PC-3 (cell line): ENCODE measurements at regions not wholly inside any gene's neighbourhood (a gene's known extent, or its start where the extent isn't known, plus 50 kb on each side); places are given as distances from the start of the nearest gene placed in this dataset.

ENCODE experiments used
- ATAC-seq: fragments of 200-7000 bp; cut with Tn5 transposase; 2 replicates; pipeline ENCODE4 v1.9.1; 2020; ENCODE audit warnings: mild to moderate bottlenecking, moderate library complexity
- BruUV-seq: library from RNA; stranded (reverse); fragments of 400-500 nt; replicated peaks from 2 replicates; lab custom pipeline; 2021; lab: Mats Ljungman, UMichigan
- CTCF ChIA-PET: fragments of 300-600 bp; sonication (Branson Sonifier 250); formaldehyde crosslinking; loops from one replicate; lab custom pipeline; 2022; ENCODE audit warnings: antibody characterized with exemption; lab: Charles Lee
- POLR2A ChIA-PET: fragments of 300-600 bp; sonication (Branson Sonifier 250); formaldehyde crosslinking; loops from one replicate; lab custom pipeline; 2022; ENCODE audit warnings: antibody characterized with exemption; ENCODE audit not compliant: unreplicated experiment; lab: Charles Lee
- DNase-seq: peaks from one replicate; pipeline ENCODE4 v3.0.0-alpha.2; 2015
- H2AFZ ChIP-seq: fragments of 300-600 bp; sonication (generic); 2 replicates; pipeline ENCODE4 v1.6.0; 2016; ENCODE audit warnings: antibody characterized with exemption, low read length
- H3F3A ChIP-seq: fragments of 300-600 bp; sonication (generic); one replicate; pipeline ENCODE4 v1.6.0; 2017; ENCODE audit warnings: antibody characterized with exemption, low read length, control low read depth, mild to moderate bottlenecking; ENCODE audit not compliant: unreplicated experiment
- H3K27ac ChIP-seq: fragments of 300-600 bp; sonication (generic); 2 replicates; pipeline ENCODE4 v1.5.1; 2016; ENCODE audit warnings: mild to moderate bottlenecking, low read length
- H3K27me3 ChIP-seq: fragments of 300-600 bp; sonication (generic); 2 replicates; pipeline ENCODE4 v1.6.1; 2016; ENCODE audit warnings: low read length, mixed read lengths
- H3K36me3 ChIP-seq: fragments of 300-600 bp; sonication (generic); 2 replicates; pipeline ENCODE4 v1.6.1; 2016; ENCODE audit warnings: low read depth, mixed run types, low read length, mixed read lengths
- H3K4me1 ChIP-seq: fragments of 300-600 bp; sonication (generic); 2 replicates; pipeline ENCODE4 v1.5.1; 2016; ENCODE audit warnings: low read length; ENCODE audit not compliant: insufficient read depth
- H3K4me2 ChIP-seq: fragments of 300-600 bp; sonication (generic); 2 replicates; pipeline ENCODE4 v1.6.0; 2016; ENCODE audit warnings: low read length
- H3K4me3 ChIP-seq: fragments of 300-600 bp; sonication (generic); 2 replicates; pipeline ENCODE4 v1.5.1; 2016; ENCODE audit warnings: mild to moderate bottlenecking, low read length, mixed read lengths
- H3K79me2 ChIP-seq: fragments of 300-600 bp; sonication (generic); 2 replicates; pipeline ENCODE4 v1.6.1; 2017; ENCODE audit warnings: low read length, mixed read lengths
- H3K9ac ChIP-seq: fragments of 300-600 bp; sonication (generic); 2 replicates; pipeline ENCODE4 v1.6.0; 2016; ENCODE audit warnings: mild to moderate bottlenecking, low read length
- H3K9me2 ChIP-seq: fragments of 300-600 bp; sonication (generic); replicated peaks from 2 replicates; pipeline ENCODE4 v1.6.1; 2016; ENCODE audit warnings: mixed run types, low read length, mixed read lengths
- H3K9me3 ChIP-seq: fragments of 300-600 bp; sonication (generic); 2 replicates; pipeline ENCODE4 v1.6.1; 2016; ENCODE audit warnings: low read length, mixed read lengths
- H4K20me1 ChIP-seq: fragments of 300-600 bp; sonication (generic); 2 replicates; pipeline ENCODE4 v1.6.1; 2016; ENCODE audit warnings: low read length, mixed read lengths
- EZH2 ChIP-seq: fragments of 300-600 bp; sonication (generic); IDR thresholded peaks from one replicate; pipeline ENCODE4 v1.6.1; 2017; ENCODE audit warnings: antibody characterized with exemption, mild to moderate bottlenecking, low read length; ENCODE audit not compliant: unreplicated experiment
- EZH2phosphoT487 ChIP-seq: fragments of 300-600 bp; sonication (generic); IDR thresholded peaks from 2 replicates; pipeline ENCODE4 v1.6.1; 2018; ENCODE audit warnings: mild to moderate bottlenecking, antibody characterized with exemption, low read length, borderline replicate concordance
- intact Hi-C: fragments of 100-400 bp; cut with micrococcal nuclease; formaldehyde crosslinking; loops from 2 replicates; pipeline ENCODE4 v1.9.0; 2023
- TF ChIP-seq, protein P1 (sequence below): fragments of 300-600 bp; sonication (generic); conservative IDR thresholded peaks from 2 replicates; pipeline ENCODE4 v1.5.1; 2017; ENCODE audit warnings: antibody characterized with exemption, low read depth, mild to moderate bottlenecking, low read length

DNA sequence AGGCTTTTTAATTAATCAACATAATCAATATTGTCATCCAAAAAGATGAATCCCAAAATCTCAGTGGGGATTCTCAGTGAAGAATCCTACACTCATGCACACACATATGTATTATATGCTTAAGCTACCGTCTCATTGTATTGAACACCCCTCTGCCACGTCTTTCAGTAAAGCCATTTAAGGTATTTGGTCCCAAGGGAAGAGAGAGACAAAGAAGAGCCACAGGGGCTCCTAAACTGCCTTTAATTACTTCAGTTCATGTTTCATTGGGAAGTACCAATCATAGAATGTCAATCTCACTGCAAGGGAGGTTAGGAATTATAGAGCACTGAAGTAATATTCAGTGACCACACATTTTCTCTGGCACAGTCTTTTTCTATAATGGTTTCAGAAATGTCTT, 388.6 kb upstream of the NEGR1 start:
- H3K9me2 ChIP-seq: no peaks in the 10 kb centered on the region
- H3K4me2 ChIP-seq: no peak overlapping the region
- no peak overlapping the region for H3K27ac ChIP-seq
- H3K4me3 ChIP-seq: no peak overlapping the region
- H3K27me3 ChIP-seq: no peaks in the 10 kb centered on the region
- DNase-seq (no peak), ATAC-seq (no peak)
- intact Hi-C loops: no loop called here
- no peaks in the 10 kb centered on the region for H3K36me3 ChIP-seq
- TF ChIP-seq EZH2phosphoT487: no peak
- no peak for TF ChIP-seq EZH2
- TF ChIP-seq, protein P1, sequence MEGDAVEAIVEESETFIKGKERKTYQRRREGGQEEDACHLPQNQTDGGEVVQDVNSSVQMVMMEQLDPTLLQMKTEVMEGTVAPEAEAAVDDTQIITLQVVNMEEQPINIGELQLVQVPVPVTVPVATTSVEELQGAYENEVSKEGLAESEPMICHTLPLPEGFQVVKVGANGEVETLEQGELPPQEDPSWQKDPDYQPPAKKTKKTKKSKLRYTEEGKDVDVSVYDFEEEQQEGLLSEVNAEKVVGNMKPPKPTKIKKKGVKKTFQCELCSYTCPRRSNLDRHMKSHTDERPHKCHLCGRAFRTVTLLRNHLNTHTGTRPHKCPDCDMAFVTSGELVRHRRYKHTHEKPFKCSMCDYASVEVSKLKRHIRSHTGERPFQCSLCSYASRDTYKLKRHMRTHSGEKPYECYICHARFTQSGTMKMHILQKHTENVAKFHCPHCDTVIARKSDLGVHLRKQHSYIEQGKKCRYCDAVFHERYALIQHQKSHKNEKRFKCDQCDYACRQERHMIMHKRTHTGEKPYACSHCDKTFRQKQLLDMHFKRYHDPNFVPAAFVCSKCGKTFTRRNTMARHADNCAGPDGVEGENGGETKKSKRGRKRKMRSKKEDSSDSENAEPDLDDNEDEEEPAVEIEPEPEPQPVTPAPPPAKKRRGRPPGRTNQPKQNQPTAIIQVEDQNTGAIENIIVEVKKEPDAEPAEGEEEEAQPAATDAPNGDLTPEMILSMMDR: no peak
- POLR2A ChIA-PET: no interaction called here
- no peaks in the 10 kb centered on the region for H3K4me1 ChIP-seq
- CTCF ChIA-PET: no interaction called here
- BruUV-seq: no TSS peak
- H3K9ac ChIP-seq: no peak overlapping the region
- no peaks in the 10 kb centered on the region for H3F3A ChIP-seq
- H3K9me3 ChIP-seq: no peaks in the 10 kb centered on the region
- H2AFZ ChIP-seq: no peak overlapping the region
- no peaks in the 10 kb centered on the region for H4K20me1 ChIP-seq
- no peaks in the 10 kb centered on the region for H3K79me2 ChIP-seq

- Histone ChIP-seq H3K27ac (no peak overlapping the region), H4K20me1 (no peaks in the 10 kb centered on the region), H3K9ac (no peak overlapping the region), H3K27me3 (no peaks in the 10 kb centered on the region), H3K4me2 (no peak overlapping the region), H3K36me3 (no peaks in the 10 kb centered on the region), H2AFZ (no peak overlapping the region), H3K9me2 (no peaks in the 10 kb centered on the region), H3K4me3 (no peak overlapping the region), H3F3A (no peaks in the 10 kb centered on the region), H3K9me3 (no peaks in the 10 kb centered on the region), H3K79me2 (no peaks in the 10 kb centered on the region), H3K4me1 (peaks cover 8% of the 10 kb centered on the region; the same call in 1 of the 2 replicates)
- DNase-seq (peak; percentile 39), ATAC-seq (peak; percentile 78)
- BruUV-seq: no TSS peak
- no peak for TF ChIP-seq EZH2phosphoT487
- TF ChIP-seq, protein P1: no peak
- no peak for TF ChIP-seq EZH2
- POLR2A ChIA-PET: no interaction called here
- CTCF ChIA-PET: no interaction called here
- intact Hi-C loops: no loop called here
Observed at GRCh38 chr1:72662918-72663317, 380.6 kb upstream of the NEGR1 start.

DNA sequence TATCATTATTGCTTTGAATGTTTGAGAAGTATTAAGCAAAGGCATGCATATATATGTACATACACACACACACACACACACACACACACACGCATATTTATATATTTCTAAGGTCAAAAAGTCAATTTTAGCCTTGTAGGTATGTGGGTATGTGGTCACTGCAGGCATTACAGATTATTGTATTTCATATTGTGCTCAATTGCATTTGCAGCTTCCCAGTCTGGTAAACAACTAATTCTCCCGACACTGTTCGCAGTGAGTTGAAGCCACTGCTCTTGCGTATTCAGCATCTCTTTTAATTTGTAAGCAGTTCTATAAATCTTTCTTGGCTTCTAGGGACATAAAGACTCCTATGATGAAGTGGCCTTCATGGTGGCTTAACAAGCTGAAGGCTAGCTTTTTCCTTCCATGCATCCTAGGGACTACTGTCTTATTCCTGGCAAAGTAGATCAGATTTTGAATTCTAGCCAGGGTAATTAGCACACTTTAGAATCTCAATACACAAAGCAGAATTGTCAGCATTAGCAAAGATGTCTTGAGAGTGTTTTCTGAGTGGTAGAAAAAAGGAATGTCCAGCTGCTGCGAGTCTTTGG, 368.6 kb upstream of the NEGR1 start:
- TF ChIP-seq, protein P1: no peak
- Histone ChIP-seq H3K36me3 (no peaks in the 10 kb centered on the region), H3K27ac (no peak overlapping the region), H3F3A (no peaks in the 10 kb centered on the region), H2AFZ (no peak overlapping the region), H3K79me2 (no peaks in the 10 kb centered on the region), H3K9me3 (no peaks in the 10 kb centered on the region), H3K9ac (no peak overlapping the region), H3K4me3 (no peak overlapping the region), H3K9me2 (no peaks in the 10 kb centered on the region), H4K20me1 (no peaks in the 10 kb centered on the region), H3K27me3 (no peaks in the 10 kb centered on the region), H3K4me2 (no peak overlapping the region), H3K4me1 (peaks cover 13% of the 10 kb centered on the region)
- DNase-seq (no peak), ATAC-seq (no peak)
- CTCF ChIA-PET: no interaction called here
- no TSS peak for BruUV-seq
- intact Hi-C loops: no loop called here
- POLR2A ChIA-PET: interaction anchor here (0.7 kb wide), 1 partner anchor 364 kb away, joined by 5 read pairs; no protein-coding TSS in a partner anchor
